Neural crest cell (in vitro differentiated cells): ENCODE measurements at regions not wholly inside any gene's neighbourhood (a gene's known extent, or its start where the extent isn't known, plus 50 kb on each side); places are given as distances from the start of the nearest gene placed in this dataset.
A peak's percentile ranks its signal among the peaks of the same experiment; 100 is the strongest.

Experiments
- DNase-seq: peaks from one replicate; pipeline ENCODE4 v3.0.0; 2021; ENCODE audit warnings: low read depth, mixed read lengths, low spot score
- H3K27ac Mint-ChIP-seq: one replicate; pipeline ENCODE4 v1.8.0; 2021; ENCODE audit warnings: mild to moderate bottlenecking, mixed read lengths; ENCODE audit not compliant: unreplicated experiment
- H3K27me3 Mint-ChIP-seq: 2 replicates; pipeline ENCODE4 v1.8.0; 2021; ENCODE audit warnings: low read depth, mild to moderate bottlenecking, mixed read lengths
- H3K36me3 Mint-ChIP-seq: 2 replicates; pipeline ENCODE4 v1.8.0; 2021; ENCODE audit warnings: low read depth, mild to moderate bottlenecking, mixed read lengths
- H3K4me1 Mint-ChIP-seq: 2 replicates; pipeline ENCODE4 v1.8.0; 2021; ENCODE audit warnings: mixed read lengths
- H3K4me3 Mint-ChIP-seq: one replicate; pipeline ENCODE4 v1.8.0; 2021; ENCODE audit warnings: mild to moderate bottlenecking, mixed read lengths
- H3K9me3 Mint-ChIP-seq: 2 replicates; pipeline ENCODE4 v1.8.0; 2021; ENCODE audit warnings: mixed read lengths
- CTCF ChIP-seq: fragments of 200-600 bp; sonication (generic); conservative IDR thresholded peaks from 2 replicates; pipeline ENCODE4 v1.5.0; 2021; ENCODE audit warnings: antibody characterized with exemption, mild to moderate bottlenecking

GRCh38 chr1:203401199-203401877 lies 50.4 kb upstream of the FMOD start:
- no peak overlapping the region for H3K4me3 Mint-ChIP-seq
- TF ChIP-seq CTCF: no peak
- H3K9me3 Mint-ChIP-seq: no peaks in the 10 kb centered on the region
- DNase-seq: no peak
- no peaks in the 10 kb centered on the region for H3K36me3 Mint-ChIP-seq
- peaks cover 13% of the 10 kb centered on the region for H3K27me3 Mint-ChIP-seq
- H3K27ac Mint-ChIP-seq: peak overlapping the region; percentile 0
- peaks cover 19% of the 10 kb centered on the region for H3K4me1 Mint-ChIP-seq

GRCh38 chr1:203402152-203402551 lies 51.2 kb upstream of the FMOD start:
- Mint-ChIP-seq H3K36me3 (no peaks in the 10 kb centered on the region), H3K4me1 (peaks cover 19% of the 10 kb centered on the region), H3K27me3 (peaks cover 7% of the 10 kb centered on the region), H3K27ac (no peak overlapping the region), H3K9me3 (no peaks in the 10 kb centered on the region), H3K4me3 (no peak overlapping the region)
- no peak for DNase-seq
- TF ChIP-seq CTCF: no peak

- no peaks in the 10 kb centered on the region for H3K36me3 Mint-ChIP-seq
- H3K27ac Mint-ChIP-seq: no peak overlapping the region
- TF ChIP-seq CTCF: no peak
These were observed 51.9 kb upstream of the FMOD start for GRCh38 chr1:203402629-203403337.

GRCh38 chr1:203403586-203403985 lies 52.7 kb upstream of the FMOD start:
- no peaks in the 10 kb centered on the region for H3K9me3 Mint-ChIP-seq
- no peaks in the 10 kb centered on the region for H3K27me3 Mint-ChIP-seq
- TF ChIP-seq CTCF: no peak
- no peak overlapping the region for H3K27ac Mint-ChIP-seq
- no peak overlapping the region for H3K4me3 Mint-ChIP-seq
- peaks cover 19% of the 10 kb centered on the region for H3K4me1 Mint-ChIP-seq
- no peaks in the 10 kb centered on the region for H3K36me3 Mint-ChIP-seq
- no peak for DNase-seq

More at GRCh38 chr1:203402629-203403337, 51.9 kb upstream of the FMOD start:
- Mint-ChIP-seq H3K4me1 (peaks cover 19% of the 10 kb centered on the region), H3K27me3 (peaks cover 2% of the 10 kb centered on the region), H3K4me3 (no peak overlapping the region), H3K9me3 (no peaks in the 10 kb centered on the region)
- no peak for DNase-seq

GRCh38 chr1:203404546-203404945 lies 53.6 kb upstream of the FMOD start:
- Mint-ChIP-seq H3K27me3 (no peaks in the 10 kb centered on the region), H3K4me1 (peaks cover 19% of the 10 kb centered on the region), H3K4me3 (no peak overlapping the region), H3K27ac (no peak overlapping the region), H3K36me3 (no peaks in the 10 kb centered on the region), H3K9me3 (no peaks in the 10 kb centered on the region)
- DNase-seq: no peak
- TF ChIP-seq CTCF: no peak
